Activated CD8-positive, alpha-beta memory T cell treated with anti-CD3 and anti-CD28 coated beads, Interleukin-2, amount 50 U/mL, for 1 hour (primary cell): ENCODE measurements at regions not wholly inside any gene's neighbourhood (a gene's known extent, or its start where the extent isn't known, plus 50 kb on each side); places are given as distances from the start of the nearest gene placed in this dataset.

Experiments
- DNase-seq: peaks from one replicate; pipeline ENCODE4 v3.0.0-alpha.2; 2020; ENCODE audit errors: extremely low read depth

- no peak for DNase-seq
Measured at GRCh38 chr1:193680247-193680923, 494.0 kb upstream of the B3GALT2 start.

DNA sequence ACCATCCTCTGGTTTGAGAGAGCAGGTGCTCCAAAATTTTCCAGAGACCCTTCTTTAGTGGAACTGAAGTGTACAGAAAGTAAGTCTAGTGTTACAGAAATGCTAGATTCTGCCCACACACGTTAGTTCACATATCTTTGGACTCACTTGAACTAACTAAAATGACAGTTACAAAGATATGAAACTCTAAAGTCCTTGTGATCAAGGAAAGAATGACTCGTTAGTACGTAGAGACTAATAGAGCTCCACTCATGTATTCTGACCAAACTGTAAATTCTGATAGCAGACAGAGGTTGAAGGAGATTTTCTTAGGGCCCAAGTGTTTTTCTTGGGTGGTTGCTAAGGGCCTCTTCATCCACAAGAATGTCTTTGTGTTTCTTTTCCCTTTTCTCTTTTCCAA, 491.5 kb upstream of the B3GALT2 start:
- no peak for DNase-seq

DNA sequence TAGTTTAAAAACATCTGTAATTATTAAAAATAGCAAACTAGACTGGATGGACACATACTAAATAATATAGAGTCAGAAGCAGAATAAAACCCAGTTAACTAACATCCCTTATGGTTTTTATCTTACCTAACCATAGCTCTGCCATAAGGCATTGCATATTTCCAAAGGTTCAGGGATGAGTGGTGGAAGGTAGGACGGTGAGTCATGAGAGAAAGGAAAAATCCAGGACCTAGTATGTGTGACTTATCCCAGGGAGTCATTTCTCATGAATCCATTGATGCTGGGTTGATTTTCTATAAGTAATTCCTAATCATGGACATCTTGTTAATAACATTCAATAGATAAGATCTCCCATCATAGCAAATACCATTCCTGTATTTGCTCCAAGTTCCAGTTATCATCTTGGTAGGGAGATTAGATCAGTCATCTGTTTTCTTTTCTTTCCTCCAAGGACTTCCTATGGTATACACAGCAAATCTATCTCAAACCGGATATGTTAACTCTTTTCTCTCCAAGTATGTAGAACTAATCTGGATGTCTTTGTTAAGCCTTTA, 490.7 kb upstream of the B3GALT2 start:
- no peak for DNase-seq

- no peak for DNase-seq
Measured at GRCh38 chr1:193674292-193674944, 488.0 kb upstream of the B3GALT2 start.

GRCh38 chr1:193666485-193667083, 480.2 kb upstream of the B3GALT2 start:
- no peak for DNase-seq

- no peak for DNase-seq
Measured at GRCh38 chr1:193663965-193664364, 477.6 kb upstream of the B3GALT2 start.

- no peak for DNase-seq
Measured at GRCh38 chr1:193662030-193662429, 475.6 kb upstream of the B3GALT2 start.

- no peak for DNase-seq
Measured at GRCh38 chr1:193661385-193661784, 475.0 kb upstream of the B3GALT2 start.

DNA sequence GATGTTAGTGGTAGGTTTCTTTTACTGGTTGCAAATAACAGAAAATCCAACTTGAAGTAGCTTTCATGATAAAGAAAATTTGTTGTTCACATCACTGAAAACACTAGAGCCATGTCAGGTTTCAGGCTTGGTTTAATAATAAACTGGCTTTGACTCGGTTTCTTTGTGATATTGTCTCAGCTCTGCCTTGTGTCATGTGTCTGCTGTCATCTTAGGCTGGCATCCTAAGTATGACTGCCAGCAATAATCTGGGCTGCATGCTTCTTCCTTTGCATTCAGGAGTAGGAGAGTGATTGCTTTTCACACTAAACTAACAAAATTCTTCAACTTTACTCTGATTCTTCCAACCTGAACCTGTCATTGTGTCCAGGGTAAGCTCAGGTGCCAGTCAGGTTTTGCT, 474.0 kb upstream of the B3GALT2 start:
- DNase-seq, result no peak

GRCh38 chr1:193658691-193659090, 472.3 kb upstream of the B3GALT2 start:
- DNase-seq, result no peak

DNA sequence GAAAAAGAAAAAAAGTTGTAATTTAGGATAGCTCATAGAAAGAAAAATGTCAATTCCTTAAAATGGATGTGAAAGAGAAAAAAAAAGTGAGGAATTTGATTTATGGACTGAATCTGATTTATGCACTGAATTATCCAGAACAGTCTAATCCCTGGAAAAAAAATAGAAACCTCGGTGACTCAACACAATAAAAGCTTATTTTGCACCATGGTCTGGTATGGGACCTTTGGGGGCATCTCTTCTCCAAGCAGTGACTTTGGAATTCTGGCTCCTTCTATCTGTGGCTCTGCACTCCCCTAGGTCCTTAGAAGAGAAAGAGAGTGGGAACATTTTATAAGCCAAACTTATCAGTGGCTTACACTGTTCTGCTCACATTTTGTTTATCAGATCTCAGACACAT, 471.7 kb upstream of the B3GALT2 start:
- DNase-seq, result no peak

- DNase-seq, result no peak
Measured at GRCh38 chr1:193657552-193657951, 471.1 kb upstream of the B3GALT2 start.

GRCh38 chr1:193656841-193657240, 470.4 kb upstream of the B3GALT2 start:
- DNase-seq, result no peak

DNA sequence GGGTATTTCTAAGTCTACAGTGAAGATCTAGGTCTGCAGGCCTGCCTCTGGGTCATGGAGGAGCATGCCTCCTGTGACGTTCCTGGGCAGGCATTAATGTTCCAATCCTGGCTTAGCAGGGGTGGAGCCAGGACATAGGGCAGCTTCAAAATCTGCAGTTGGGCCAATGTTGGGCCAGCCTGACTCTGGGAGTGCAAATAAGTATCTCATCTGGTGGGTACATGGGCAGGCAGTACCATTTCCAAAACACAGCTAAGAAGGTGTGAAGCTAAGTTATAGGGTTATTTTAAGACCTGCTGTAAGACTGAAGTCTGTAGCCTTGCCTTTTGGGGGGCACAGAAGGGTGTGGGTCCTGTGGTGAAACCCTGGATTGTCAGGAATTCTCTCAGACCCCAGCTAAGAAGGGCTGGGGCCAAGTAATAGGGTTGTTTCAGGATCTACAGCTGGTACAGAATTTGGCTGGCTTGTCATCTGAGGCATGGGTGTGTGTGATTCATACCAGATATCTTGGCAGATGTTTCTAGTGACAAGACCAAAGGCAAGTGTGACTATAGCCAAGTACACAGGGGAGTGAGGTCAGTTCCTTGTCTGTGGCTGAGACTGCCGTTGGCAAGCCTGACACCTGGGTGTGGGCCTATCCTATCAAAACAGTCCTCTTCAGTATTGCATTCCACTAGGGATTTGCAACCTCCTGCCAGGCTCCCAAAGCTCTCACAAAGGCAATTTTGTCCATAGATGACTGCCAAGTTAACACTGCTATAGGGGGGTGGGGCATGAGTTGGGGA, 468.7 kb upstream of the B3GALT2 start:
- DNase-seq, result no peak

DNA sequence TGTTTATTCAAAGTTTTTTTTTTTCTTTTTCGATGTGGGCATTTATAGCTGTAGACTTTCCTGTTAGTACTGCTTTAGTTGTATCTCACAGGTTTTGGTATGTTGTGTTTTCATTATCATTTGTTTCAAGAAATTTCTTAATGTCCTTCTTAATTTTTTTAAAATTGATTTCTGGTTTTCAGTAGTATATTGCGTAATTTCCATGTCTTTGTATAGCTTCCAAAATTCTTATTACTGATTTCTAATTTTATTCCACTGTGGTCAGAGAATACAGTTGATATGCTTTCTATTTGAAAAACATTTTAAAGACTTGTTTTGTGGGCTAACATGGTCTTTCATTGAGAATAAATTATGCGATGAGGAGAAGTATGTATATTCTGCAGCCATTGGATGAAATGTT, 463.2 kb upstream of the B3GALT2 start:
- DNase-seq, result no peak

- DNase-seq, result no peak
Measured at GRCh38 chr1:193634876-193635275, 448.5 kb upstream of the B3GALT2 start.

DNA sequence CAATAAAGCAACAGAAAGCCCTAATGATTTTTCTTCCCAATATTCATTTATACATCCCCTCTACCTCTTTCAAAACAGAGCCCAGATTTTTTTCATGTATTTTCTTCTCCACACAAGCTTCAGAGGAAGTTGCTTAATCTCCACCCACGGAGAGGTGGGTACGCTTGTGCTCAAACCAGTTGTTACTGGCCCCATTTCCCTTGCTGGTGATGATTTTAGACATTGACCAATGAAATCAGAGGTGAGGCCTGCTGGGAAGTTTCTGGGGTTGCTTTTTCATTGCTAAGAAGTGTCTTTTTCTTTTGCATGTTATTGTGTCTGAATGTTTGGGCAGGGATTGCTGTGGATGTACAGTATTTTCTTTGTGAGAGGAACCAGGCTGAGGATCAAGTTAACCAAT, 448.1 kb upstream of the B3GALT2 start:
- DNase-seq, result no peak

- no peak for DNase-seq
Measured at GRCh38 chr1:193633991-193634390, 447.6 kb upstream of the B3GALT2 start.

DNA sequence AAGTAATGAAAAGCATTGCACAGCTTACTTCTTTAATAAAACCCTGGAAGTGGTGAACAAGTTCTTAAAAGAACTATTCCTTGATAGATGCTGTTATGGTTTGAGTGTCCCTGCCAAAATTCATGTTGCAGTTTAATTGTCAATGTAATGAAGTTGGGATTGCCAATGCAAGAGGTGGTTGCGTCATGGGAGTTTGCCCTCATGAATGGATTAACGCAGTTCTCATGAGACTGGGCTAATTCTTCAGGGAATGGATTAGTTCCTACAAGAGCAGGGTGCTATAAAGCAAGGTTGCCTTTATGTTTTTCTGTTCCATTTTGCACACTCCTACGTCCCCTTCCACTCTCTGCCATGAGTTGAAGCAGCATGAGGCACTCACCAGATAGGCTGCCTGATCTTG, 446.7 kb upstream of the B3GALT2 start:
- DNase-seq, result no peak

DNA sequence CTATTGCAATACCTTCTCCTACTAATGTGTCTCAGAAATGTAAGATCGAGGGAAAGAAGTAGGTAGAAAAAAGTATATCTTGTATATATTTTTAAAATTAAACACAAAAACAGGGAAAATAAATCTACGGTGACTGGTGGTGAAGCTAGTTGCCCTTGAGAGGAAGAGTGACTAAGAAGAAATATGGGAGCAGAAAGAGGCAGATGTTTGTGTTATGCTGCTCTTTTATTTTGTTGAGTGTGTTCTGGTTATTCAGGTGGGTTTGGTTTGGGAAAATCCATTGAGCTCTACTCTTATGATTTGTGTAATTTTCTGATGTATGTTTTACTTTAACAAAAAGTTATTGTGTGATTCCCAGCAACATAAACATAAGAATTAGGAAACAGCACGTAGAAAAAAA, 444.9 kb upstream of the B3GALT2 start:
- no peak for DNase-seq

DNA sequence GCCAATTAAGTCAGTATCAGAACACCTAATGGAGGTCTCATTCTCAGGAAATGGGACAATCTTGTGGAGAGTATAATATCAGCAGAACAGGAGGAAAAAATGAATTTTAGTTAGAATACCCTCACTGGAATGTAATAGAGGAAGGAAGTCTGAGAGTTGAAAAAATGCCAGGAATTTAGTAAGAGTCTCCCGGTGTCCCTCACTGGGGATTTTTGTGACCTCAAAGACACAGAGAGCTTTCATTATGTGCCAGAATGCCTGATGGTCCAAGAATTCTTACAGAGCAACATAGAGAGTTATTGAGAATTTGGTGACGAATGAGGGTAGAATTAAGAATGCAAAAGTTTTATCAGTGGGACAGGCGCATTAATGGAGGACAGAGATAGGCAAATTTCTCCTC, 443.5 kb upstream of the B3GALT2 start:
- DNase-seq, result no peak

DNA sequence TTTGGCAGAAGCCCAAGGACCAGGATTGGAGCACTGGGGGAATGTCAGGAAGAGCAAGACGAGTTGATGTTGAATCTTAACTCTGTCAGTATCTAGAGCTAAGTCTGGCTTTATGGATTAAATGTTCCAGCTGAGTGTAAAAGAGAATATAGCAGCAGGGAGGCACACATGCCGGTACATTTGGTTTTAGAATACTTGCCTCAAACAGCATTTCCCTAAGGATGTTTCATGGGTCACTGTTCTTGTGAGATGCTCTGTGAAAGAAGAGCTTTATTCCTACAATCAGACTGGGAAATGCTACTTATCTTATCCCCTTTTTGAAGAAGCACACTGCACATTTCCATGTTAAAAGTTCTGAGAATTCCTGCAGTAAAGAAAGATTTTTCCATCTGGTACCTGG, 440.3 kb upstream of the B3GALT2 start:
- no peak for DNase-seq
